GM23338 (cell line): ENCODE measurements at regions not wholly inside any gene's neighbourhood (a gene's known extent, or its start where the extent isn't known, plus 50 kb on each side); places are given as distances from the start of the nearest gene placed in this dataset.

ENCODE experiments used
- ATAC-seq: fragments of 200-7000 bp; cut with Tn5 transposase; 3 replicates; pipeline ENCODE4 v1.9.1; 2020
- DNase-seq: peaks from one replicate; pipeline ENCODE4 v3.0.0-alpha.2; 2015; ENCODE audit warnings: low spot score
- H2AFZ ChIP-seq: fragments of 200-600 bp; sonication (generic); 2 replicates; pipeline ENCODE4 v1.8.0; 2016; ENCODE audit warnings: antibody characterized with exemption, mild to moderate bottlenecking, moderate library complexity
- H3F3A ChIP-seq: fragments of 200-600 bp; sonication (generic); replicated peaks from 2 replicates; pipeline ENCODE4 v1.8.0; 2017; ENCODE audit warnings: antibody characterized with exemption, mixed run types, low read depth
- H3K27ac ChIP-seq: fragments of 200-600 bp; sonication (generic); 2 replicates; pipeline ENCODE4 v1.6.1; 2016; ENCODE audit warnings: low read depth
- H3K27me3 ChIP-seq: fragments of 200-600 bp; sonication (generic); 2 replicates; pipeline ENCODE4 v1.8.0; 2016; ENCODE audit warnings: mild to moderate bottlenecking, mixed run types, moderate library complexity; ENCODE audit not compliant: insufficient read depth
- H3K36me3 ChIP-seq: fragments of 200-600 bp; sonication (generic); 2 replicates; pipeline ENCODE4 v1.8.0; 2016; ENCODE audit warnings: mild to moderate bottlenecking; ENCODE audit not compliant: insufficient read depth
- H3K4me1 ChIP-seq: fragments of 200-600 bp; sonication (generic); 2 replicates; pipeline ENCODE4 v1.8.0; 2016; ENCODE audit warnings: mild to moderate bottlenecking, moderate library complexity; ENCODE audit not compliant: insufficient read depth
- H3K4me2 ChIP-seq: fragments of 200-600 bp; sonication (generic); 2 replicates; pipeline ENCODE4 v1.7.1; 2017; ENCODE audit warnings: mixed run types
- H3K4me3 ChIP-seq: fragments of 200-600 bp; sonication (generic); 2 replicates; pipeline ENCODE4 v1.6.1; 2016; ENCODE audit warnings: mixed run types
- H3K79me2 ChIP-seq: fragments of 200-600 bp; sonication (generic); replicated peaks from 2 replicates; pipeline ENCODE4 v1.8.0; 2017; ENCODE audit warnings: mild to moderate bottlenecking; ENCODE audit not compliant: insufficient read depth
- H3K9me2 ChIP-seq: fragments of 200-600 bp; sonication (generic); 2 replicates; pipeline ENCODE4 v1.8.0; 2017; ENCODE audit not compliant: insufficient read depth
- H4K20me1 ChIP-seq: fragments of 200-600 bp; sonication (generic); replicated peaks from 2 replicates; pipeline ENCODE4 v1.8.0; 2017; ENCODE audit warnings: mild to moderate bottlenecking; ENCODE audit not compliant: insufficient read depth
- H3K27ac Mint-ChIP-seq: 2 replicates; pipeline ENCODE4 v1.8.0; 2020; ENCODE audit warnings: inconsistent platforms, mild to moderate bottlenecking, moderate library complexity, mixed read lengths
- H3K27me3 Mint-ChIP-seq: 3 replicates; pipeline ENCODE4 v1.8.0; 2022; ENCODE audit warnings: low read depth, mild to moderate bottlenecking, moderate library complexity, mixed read lengths, inconsistent platforms; ENCODE audit not compliant: insufficient read depth, poor library complexity
- H3K36me3 Mint-ChIP-seq: 3 replicates; pipeline ENCODE4 v1.8.0; 2021; ENCODE audit warnings: low read depth, mild to moderate bottlenecking, inconsistent platforms, moderate library complexity, mixed read lengths
- H3K4me1 Mint-ChIP-seq: 3 replicates; pipeline ENCODE4 v1.8.0; 2020; ENCODE audit warnings: mild to moderate bottlenecking, inconsistent platforms, mixed read lengths
- H3K4me3 Mint-ChIP-seq: 3 replicates; pipeline ENCODE4 v1.8.0; 2021; ENCODE audit warnings: moderate library complexity, mild to moderate bottlenecking, inconsistent platforms, mixed read lengths
- H3K9me3 Mint-ChIP-seq: 3 replicates; pipeline ENCODE4 v1.8.0; 2020; ENCODE audit warnings: moderate library complexity, mild to moderate bottlenecking, inconsistent platforms, mixed read lengths
- CREB1 ChIP-seq: fragments of 250-450 bp; sonication (Bioruptor Pico); IDR thresholded peaks from 2 replicates; pipeline ENCODE4 v1.5.0; 2020; ENCODE audit warnings: low read depth, mild to moderate bottlenecking, moderate library complexity
- CTCF ChIP-seq, 2 experiments: fragments of 200-600 bp in 1 of 2; sonication (generic) in 1 of 2; conservative IDR thresholded peaks; 2 replicates each; pipeline versions ENCODE4 v1.5.1 to v1.6.1; 2016 to 2017; ENCODE audit warnings: antibody characterized with exemption in 2 of 2, low read depth in 2 of 2, mild to moderate bottlenecking in 2 of 2, moderate library complexity in 1 of 2
- ETS1 ChIP-seq: IDR thresholded peaks from 2 replicates; pipeline ENCODE4 v1.6.1; 2016; ENCODE audit warnings: antibody characterized with exemption
- JUNB ChIP-seq: IDR thresholded peaks from one replicate; pipeline ENCODE4 v1.6.1; 2016; ENCODE audit warnings: antibody characterized with exemption; ENCODE audit not compliant: unreplicated experiment
- NANOG ChIP-seq: IDR thresholded peaks from 2 replicates; pipeline ENCODE4 v1.6.1; 2016; ENCODE audit warnings: antibody characterized with exemption, borderline replicate concordance
- POLR2AphosphoS5 ChIP-seq: IDR thresholded peaks from 2 replicates; pipeline ENCODE4 v1.6.1; 2016; ENCODE audit warnings: antibody characterized with exemption, low read depth
- REST ChIP-seq: IDR thresholded peaks from one replicate; pipeline ENCODE4 v1.6.1; 2018; ENCODE audit warnings: antibody characterized with exemption; ENCODE audit not compliant: unreplicated experiment
- STAT1 ChIP-seq: IDR thresholded peaks from one replicate; pipeline ENCODE4 v1.6.1; 2016; ENCODE audit warnings: antibody characterized with exemption; ENCODE audit not compliant: unreplicated experiment
- ZNF331 ChIP-seq: fragments of 250-450 bp; sonication (Bioruptor Pico); IDR thresholded peaks from 2 replicates; pipeline ENCODE4 v1.5.0; 2020; ENCODE audit warnings: low read depth, mild to moderate bottlenecking, moderate library complexity

GRCh38 chr1:41999884-42000283 lies 81.2 kb upstream of the HIVEP3 start (continued):
- TF ChIP-seq REST (no peak), POLR2AphosphoS5 (no peak), ZNF331 (CRISPR knock-in tag) (no peak), ETS1 (no peak), CTCF (conservative IDR thresholded peaks at IDR 0.05; ENCODE audit: low read depth in 2 of 2) (no peak)

- H3K36me3 Mint-ChIP-seq: no peaks in the 10 kb centered on the region
- no peak overlapping the region for H3K27ac Mint-ChIP-seq
- DNase-seq (no peak), ATAC-seq (no peak)
- no peaks in the 10 kb centered on the region for H3K4me1 ChIP-seq
- no peaks in the 10 kb centered on the region for H3K27me3 ChIP-seq
- no peaks in the 10 kb centered on the region for H3K79me2 ChIP-seq
- H3K4me3 ChIP-seq: no peak overlapping the region
- H3K4me2 ChIP-seq: no peak overlapping the region
- no peaks in the 10 kb centered on the region for H3F3A ChIP-seq
- H4K20me1 ChIP-seq: no peaks in the 10 kb centered on the region
- H3K36me3 ChIP-seq: no peaks in the 10 kb centered on the region
- H3K27me3 Mint-ChIP-seq: peaks cover under 1% of the 10 kb centered on the region
- H3K4me1 Mint-ChIP-seq: no peaks in the 10 kb centered on the region
- no peaks in the 10 kb centered on the region; the same call in 2 of the 3 replicates for H3K9me3 Mint-ChIP-seq
- no peak overlapping the region for H3K4me3 Mint-ChIP-seq
- H3K9me2 ChIP-seq: no peaks in the 10 kb centered on the region; the same call in 1 of the 2 replicates
- H2AFZ ChIP-seq: no peak overlapping the region
- H3K27ac ChIP-seq: no peak overlapping the region
- TF ChIP-seq ZNF331 (CRISPR knock-in tag) (no peak), CREB1 (CRISPR knock-in tag) (no peak), REST (no peak), NANOG (no peak), STAT1 (no peak), JUNB (no peak)
Measured at GRCh38 chr1:41998250-41998649, 79.5 kb upstream of the HIVEP3 start.
